Gastrocnemius medialis (tissue), 4 donors: ENCODE measurements at regions not wholly inside any gene's neighbourhood (a gene's known extent, or its start where the extent isn't known, plus 50 kb on each side); places are given as distances from the start of the nearest gene placed in this dataset.

Experiments
- ATAC-seq, 2 donors: fragments of 150-250 bp; one replicate each; pipeline ENCODE4 v1.9.1; 2016
- DNase-seq, 2 donors: peaks; one replicate each; pipeline ENCODE4 v3.0.0-alpha.2; 2019
- H3K27ac ChIP-seq, 4 donors: fragments of 200-600 bp; sonication (generic); 1 replicate in 1 of 4; 2 replicates in 3 of 4; pipeline ENCODE4 v1.5.1; 2016 to 2018; ENCODE audit warnings: mild to moderate bottlenecking in 2 of 4, moderate library complexity in 1 of 4
- H3K27me3 ChIP-seq, 3 donors: fragments of 200-600 bp; sonication (generic) in 2 of 3; 1 replicate in 1 of 3; 2 replicates in 2 of 3; pipeline versions ENCODE4 v1.5.1 to v1.6.0; 2016 to 2019; ENCODE audit warnings: mild to moderate bottlenecking in 1 of 3, moderate library complexity in 1 of 3
- H3K36me3 ChIP-seq, 2 donors: fragments of 200-600 bp; sonication (generic) in 1 of 2; one replicate each; pipeline ENCODE4 v1.5.1; 2017 to 2018
- H3K4me1 ChIP-seq, 2 donors: fragments of 200-600 bp; sonication (generic) in 1 of 2; one replicate each; pipeline ENCODE4 v1.5.1; 2016 to 2017; ENCODE audit warnings: mild to moderate bottlenecking in 2 of 2
- H3K4me3 ChIP-seq, 4 donors: fragments of 200-600 bp; sonication (generic) in 3 of 4; 1 replicate in 1 of 4; 2 replicates in 3 of 4; pipeline ENCODE4 v1.5.1; 2016 to 2019; ENCODE audit warnings: mild to moderate bottlenecking in 2 of 4
- H3K9me3 ChIP-seq, 3 donors: fragments of 200-600 bp; sonication (generic) in 2 of 3; 1 replicate in 1 of 3; 2 replicates in 2 of 3; pipeline ENCODE4 v1.5.1; 2016 to 2019
- POLR2A ChIP-seq, 2 donors: fragments of 450-650 bp; IDR thresholded peaks; one replicate each; pipeline ENCODE4 v1.6.1; 2017; ENCODE audit warnings: antibody characterized with exemption in 2 of 2, mild to moderate bottlenecking in 2 of 2, moderate library complexity in 2 of 2
- in situ Hi-C, 4 donors: fragments of 200-750 bp; cut with MboI; loops; one replicate each; pipeline versions ENCODE4 v1.15.0 to v1.8.0; 2017; ENCODE audit warnings: low sequenced_read_pairs in 4 of 4
- intact Hi-C: fragments of 100-400 bp; cut with DNase I; formaldehyde crosslinking; loops from one replicate; pipeline ENCODE4 v1.15.1; 2023; ENCODE audit warnings: low total_unique reads
- TF ChIP-seq, protein P1 (sequence below), 5 experiments: fragments of 450-650 bp in 3 of 5; fragments of 200-600 bp in 2 of 5; sonication (generic) in 2 of 5; IDR thresholded peaks in 4 of 5; conservative IDR thresholded peaks in 1 of 5; 1 replicate in 4 of 5; 2 replicates in 1 of 5; pipeline ENCODE4 v1.5.1; 2016 to 2019; ENCODE audit warnings: antibody characterized with exemption in 5 of 5, mild to moderate bottlenecking in 3 of 5, moderate library complexity in 3 of 5

DNA sequence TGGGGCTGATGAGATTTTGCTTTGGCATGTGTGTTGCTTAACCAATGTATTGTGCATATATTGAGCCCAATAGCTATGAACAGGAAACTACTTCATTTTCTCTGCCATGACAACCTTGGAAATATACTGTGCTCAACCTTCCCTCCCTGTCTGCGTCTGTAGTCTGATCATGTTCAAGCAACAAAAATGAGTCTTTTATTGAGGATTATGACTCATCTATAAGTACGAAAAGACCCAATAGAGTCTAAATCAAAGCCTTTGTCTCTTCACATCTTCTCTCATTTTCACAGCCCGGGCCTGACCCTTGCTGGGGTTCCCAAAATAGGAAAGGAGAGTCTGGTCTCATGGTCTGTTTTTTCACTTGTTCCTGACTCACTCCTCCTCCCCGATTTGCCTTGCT, 158.2 kb downstream of the CAND1 start:
- intact Hi-C loops (no loop called here), in situ Hi-C loops (loop anchor here in 1 of 4 donors (25.0 kb wide), 1 partner anchor 510 kb away; no protein-coding TSS in a partner anchor)
- TF ChIP-seq, protein P1, sequence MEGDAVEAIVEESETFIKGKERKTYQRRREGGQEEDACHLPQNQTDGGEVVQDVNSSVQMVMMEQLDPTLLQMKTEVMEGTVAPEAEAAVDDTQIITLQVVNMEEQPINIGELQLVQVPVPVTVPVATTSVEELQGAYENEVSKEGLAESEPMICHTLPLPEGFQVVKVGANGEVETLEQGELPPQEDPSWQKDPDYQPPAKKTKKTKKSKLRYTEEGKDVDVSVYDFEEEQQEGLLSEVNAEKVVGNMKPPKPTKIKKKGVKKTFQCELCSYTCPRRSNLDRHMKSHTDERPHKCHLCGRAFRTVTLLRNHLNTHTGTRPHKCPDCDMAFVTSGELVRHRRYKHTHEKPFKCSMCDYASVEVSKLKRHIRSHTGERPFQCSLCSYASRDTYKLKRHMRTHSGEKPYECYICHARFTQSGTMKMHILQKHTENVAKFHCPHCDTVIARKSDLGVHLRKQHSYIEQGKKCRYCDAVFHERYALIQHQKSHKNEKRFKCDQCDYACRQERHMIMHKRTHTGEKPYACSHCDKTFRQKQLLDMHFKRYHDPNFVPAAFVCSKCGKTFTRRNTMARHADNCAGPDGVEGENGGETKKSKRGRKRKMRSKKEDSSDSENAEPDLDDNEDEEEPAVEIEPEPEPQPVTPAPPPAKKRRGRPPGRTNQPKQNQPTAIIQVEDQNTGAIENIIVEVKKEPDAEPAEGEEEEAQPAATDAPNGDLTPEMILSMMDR (IDR thresholded peaks at IDR 0.05 in 4 of 5, conservative IDR thresholded peaks at IDR 0.05 in 1 of 5), result no peak
- no peak for TF ChIP-seq POLR2A (IDR thresholded peaks at IDR 0.05)
- Histone ChIP-seq H3K4me1 (peaks cover 14 to 18% of the 10 kb centered on the region in 2 donors), H3K4me3 (no peak overlapping the region), H3K27me3 (no peaks in the 10 kb centered on the region), H3K36me3 (no peaks in the 10 kb centered on the region), H3K9me3 (no peaks in the 10 kb centered on the region), H3K27ac (no peak overlapping the region)
- ATAC-seq (no peak), DNase-seq (no peak)

DNA sequence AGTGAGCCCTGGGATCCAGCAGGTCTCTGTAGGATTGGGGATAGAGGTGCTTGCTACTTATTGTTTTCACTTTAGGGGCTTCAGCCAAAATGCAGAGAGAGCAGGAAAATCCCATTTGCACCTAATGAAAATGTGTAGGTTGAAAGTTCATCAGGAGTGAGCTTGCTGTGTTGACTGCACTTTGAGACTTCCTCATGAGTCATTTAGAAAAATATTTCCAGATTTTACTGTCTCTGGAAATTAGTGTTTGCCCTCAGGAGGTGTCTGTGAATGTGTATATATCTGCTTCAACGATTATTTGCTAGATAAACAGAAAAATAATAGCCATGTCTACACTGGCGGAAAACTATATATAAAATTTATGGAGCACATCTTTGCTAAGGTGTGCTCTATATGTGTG, 159.3 kb downstream of the CAND1 start:
- TF ChIP-seq POLR2A (IDR thresholded peaks at IDR 0.05), result no peak
- TF ChIP-seq, protein P1 (IDR thresholded peaks at IDR 0.05 in 4 of 5, conservative IDR thresholded peaks at IDR 0.05 in 1 of 5), result no peak
- no peaks in the 10 kb centered on the region for H3K27me3 ChIP-seq
- H3K4me3 ChIP-seq, result no peak overlapping the region
- no peaks in the 10 kb centered on the region for H3K36me3 ChIP-seq
- ATAC-seq (no peak), DNase-seq (no peak)
- intact Hi-C loops, result no loop called here
- peaks cover 14 to 18% of the 10 kb centered on the region in 2 donors for H3K4me1 ChIP-seq
- no peaks in the 10 kb centered on the region for H3K9me3 ChIP-seq
- in situ Hi-C loops, result loop anchor here in 1 of 4 donors (25.0 kb wide), 1 partner anchor 509 kb away; no protein-coding TSS in a partner anchor
- no peak overlapping the region for H3K27ac ChIP-seq

DNA sequence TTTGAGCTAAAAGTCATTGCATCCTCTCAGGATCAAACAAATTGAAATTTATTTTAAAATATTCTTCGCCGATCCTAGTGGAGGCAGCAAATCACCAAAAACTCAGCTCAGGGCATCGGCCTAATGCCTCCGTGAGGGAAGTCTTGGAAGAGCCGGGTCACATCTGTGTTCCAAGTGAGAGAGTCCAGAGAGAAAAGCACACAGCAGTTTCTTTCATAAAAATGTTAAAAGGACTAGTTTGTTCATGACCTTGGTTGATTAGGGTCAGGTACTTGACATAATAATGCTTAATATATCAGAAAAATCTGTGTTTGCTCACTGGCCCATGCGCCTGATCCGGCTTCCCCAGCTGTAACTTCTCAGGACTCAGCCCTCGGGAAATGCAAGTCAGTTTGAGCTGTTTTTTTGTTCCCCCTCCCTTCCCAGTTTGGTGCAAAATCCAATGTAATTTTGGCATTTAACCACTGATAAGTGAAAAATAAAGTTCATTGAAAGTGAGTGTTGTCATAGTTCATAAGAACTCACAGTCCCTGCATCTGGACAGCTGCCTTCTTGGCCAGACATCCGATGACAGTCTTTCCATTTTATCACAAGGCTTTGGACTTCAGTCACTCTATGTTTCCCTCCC, 161.7 kb downstream of the CAND1 start:
- no peaks in the 10 kb centered on the region for H3K36me3 ChIP-seq
- peak; percentile 52 for DNase-seq
- ATAC-seq, result peak; percentile 58 to 77
- H3K9me3 ChIP-seq, result no peaks in the 10 kb centered on the region
- no peaks in the 10 kb centered on the region for H3K27me3 ChIP-seq
- TF ChIP-seq POLR2A (IDR thresholded peaks at IDR 0.05), result no peak
- TF ChIP-seq, protein P1 (IDR thresholded peaks at IDR 0.05 in 4 of 5, conservative IDR thresholded peaks at IDR 0.05 in 1 of 5), result peak in 2 of 5 experiments; percentile 17 to 29
- H3K4me3 ChIP-seq, result no peak overlapping the region
- H3K27ac ChIP-seq, result peak overlapping the region; percentile 50 to 73 (median 62)
- H3K4me1 ChIP-seq, result peaks cover 25 to 26% of the 10 kb centered on the region in 2 donors
- intact Hi-C loops (no loop called here), in situ Hi-C loops (loop anchor here in 2 of 4 donors (10.0 to 25.0 kb wide), 2 partner anchors 506 to 514 kb away; no protein-coding TSS in a partner anchor)

DNA sequence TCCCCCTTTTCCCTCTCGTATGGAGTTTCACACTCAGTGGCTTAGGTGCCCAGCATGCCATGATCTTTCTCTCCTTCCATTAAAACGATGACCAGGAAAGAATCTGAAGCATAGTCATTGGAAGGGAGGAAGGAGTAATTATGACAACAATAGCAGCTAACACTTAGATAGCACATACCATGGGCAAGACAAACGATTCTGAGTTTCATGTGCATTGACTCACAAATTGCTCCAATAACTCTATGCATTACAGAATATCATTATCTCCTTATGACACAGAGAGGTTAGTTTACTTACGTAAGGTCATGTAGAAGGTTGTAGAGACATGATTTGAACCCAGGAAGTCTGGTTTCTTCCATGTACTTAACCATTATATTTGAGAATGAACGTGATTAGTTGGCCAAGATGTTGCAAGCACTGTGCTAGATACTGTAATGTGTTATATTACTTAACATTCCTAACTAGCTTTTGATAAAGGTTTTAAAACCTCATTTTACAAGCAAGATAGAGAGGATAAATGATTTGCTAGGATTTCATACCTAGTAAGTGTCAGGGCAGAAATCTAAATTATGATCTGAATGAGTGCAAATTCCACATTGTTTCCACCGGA, 162.4 kb downstream of the CAND1 start:
- peaks cover 25 to 26% of the 10 kb centered on the region in 2 donors for H3K4me1 ChIP-seq
- H3K9me3 ChIP-seq, result no peaks in the 10 kb centered on the region
- no peak for TF ChIP-seq POLR2A (IDR thresholded peaks at IDR 0.05)
- TF ChIP-seq, protein P1 (IDR thresholded peaks at IDR 0.05 in 4 of 5, conservative IDR thresholded peaks at IDR 0.05 in 1 of 5), result no peak
- intact Hi-C loops (no loop called here), in situ Hi-C loops (loop anchor here in 2 of 4 donors (10.0 to 25.0 kb wide), 2 partner anchors 506 to 513 kb away; no protein-coding TSS in a partner anchor)
- ATAC-seq (no peak), DNase-seq (no peak)
- no peak overlapping the region for H3K4me3 ChIP-seq
- H3K27ac ChIP-seq, result peak overlapping the region; percentile 50 to 73 (median 62)
- H3K27me3 ChIP-seq, result no peaks in the 10 kb centered on the region
- no peaks in the 10 kb centered on the region for H3K36me3 ChIP-seq
